Hepatocyte (in vitro differentiated cells): ENCODE measurements at regions not wholly inside any gene's neighbourhood (a gene's known extent, or its start where the extent isn't known, plus 50 kb on each side); places are given as distances from the start of the nearest gene placed in this dataset.

Experiments used
- DNase-seq: peaks from one replicate; pipeline ENCODE4 v3.0.0-alpha.2; 2016; ENCODE audit warnings: low spot score
- H2AFZ ChIP-seq: fragments of 200-600 bp; sonication (generic); 2 replicates; pipeline ENCODE4 v1.6.0; 2016; ENCODE audit warnings: antibody characterized with exemption, mild to moderate bottlenecking
- H3K27ac ChIP-seq: fragments of 200-600 bp; sonication (generic); 2 replicates; pipeline ENCODE4 v1.5.1; 2016; ENCODE audit warnings: mild to moderate bottlenecking
- H3K27me3 ChIP-seq: fragments of 200-600 bp; sonication (generic); 2 replicates; pipeline ENCODE4 v1.6.1; 2016
- H3K36me3 ChIP-seq: fragments of 200-600 bp; sonication (generic); replicated peaks from 2 replicates; pipeline ENCODE4 v1.5.1; 2016; ENCODE audit warnings: low read depth; ENCODE audit not compliant: insufficient read depth
- H3K4me1 ChIP-seq: fragments of 200-600 bp; sonication (generic); 2 replicates; pipeline ENCODE4 v1.5.1; 2016; ENCODE audit warnings: mild to moderate bottlenecking, moderate library complexity; ENCODE audit not compliant: insufficient read depth
- H3K4me2 ChIP-seq: fragments of 200-600 bp; sonication (generic); 2 replicates; pipeline ENCODE4 v1.6.0; 2016
- H3K4me3 ChIP-seq: fragments of 200-600 bp; sonication (generic); 2 replicates; pipeline ENCODE4 v1.5.1; 2016; ENCODE audit warnings: mild to moderate bottlenecking
- H3K79me2 ChIP-seq: fragments of 200-600 bp; sonication (generic); 2 replicates; pipeline ENCODE4 v1.6.0; 2017; ENCODE audit warnings: mild to moderate bottlenecking
- H3K9me2 ChIP-seq: fragments of 200-600 bp; sonication (generic); replicated peaks from 2 replicates; pipeline ENCODE4 v1.6.0; 2017; ENCODE audit warnings: mild to moderate bottlenecking; ENCODE audit not compliant: insufficient read depth
- H3K9me3 ChIP-seq: fragments of 200-600 bp; sonication (generic); 2 replicates; pipeline ENCODE4 v1.5.1; 2016; ENCODE audit warnings: low read depth, mild to moderate bottlenecking
- H4K20me1 ChIP-seq: fragments of 200-600 bp; sonication (generic); 2 replicates; pipeline ENCODE4 v1.6.0; 2016; ENCODE audit warnings: mild to moderate bottlenecking; ENCODE audit not compliant: insufficient read depth, poor library complexity, severe bottlenecking
- EZH2 ChIP-seq: fragments of 200-600 bp; sonication (generic); IDR thresholded peaks from 2 replicates; pipeline ENCODE4 v1.6.1; 2016; ENCODE audit warnings: antibody characterized with exemption, mild to moderate bottlenecking, borderline replicate concordance
- EZH2phosphoT487 ChIP-seq: fragments of 200-600 bp; sonication (generic); IDR thresholded peaks from one replicate; pipeline ENCODE4 v1.6.1; 2018; ENCODE audit warnings: antibody characterized with exemption, mild to moderate bottlenecking, low read depth, moderate library complexity; ENCODE audit not compliant: unreplicated experiment, severe bottlenecking
- WGBS: methylation state at CpG from one replicate; pipeline ENCODE4 v1.1.6; 2016; ENCODE audit warnings: low lambda C conversion rate; ENCODE audit errors: missing lambda C conversion rate; 5-methylcytosine and 5-hydroxymethylcytosine counted together
- TF ChIP-seq, protein P1 (sequence below): fragments of 200-600 bp; sonication (generic); IDR thresholded peaks from 2 replicates; pipeline ENCODE4 v1.5.1; 2016; ENCODE audit warnings: antibody characterized with exemption, mild to moderate bottlenecking; ENCODE audit not compliant: poor library complexity

DNA sequence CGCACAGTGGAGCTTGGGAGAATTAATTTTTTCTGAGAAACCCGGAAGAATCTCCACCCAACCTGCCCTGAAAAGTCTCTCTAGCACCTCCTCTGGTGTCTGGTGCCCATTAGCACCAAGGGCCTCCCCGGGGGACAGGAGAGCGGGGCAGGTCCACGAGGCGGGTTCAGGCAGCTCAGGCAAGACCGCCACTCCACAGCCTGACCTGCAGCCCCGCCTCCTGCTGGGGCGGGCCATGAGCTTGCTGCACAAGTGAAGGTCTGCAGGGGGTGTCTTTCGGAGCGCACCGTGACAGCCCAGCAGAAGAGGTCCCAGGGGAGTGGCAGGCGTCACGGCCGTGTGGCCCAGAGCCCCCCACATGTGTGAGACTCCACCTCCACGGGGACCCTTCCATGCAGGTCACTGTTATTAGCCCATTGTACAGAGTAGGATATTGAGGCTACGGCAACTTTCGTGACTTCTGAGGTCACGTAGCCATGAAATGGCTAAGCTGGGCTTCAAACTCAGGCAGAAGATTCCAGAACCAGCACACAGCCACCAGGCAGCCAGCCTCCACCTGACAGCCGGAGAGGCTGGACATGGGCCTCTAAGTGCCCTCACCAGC lies 63.9 kb upstream of the SLCO4A1 start:
- peaks cover 21% of the 10 kb centered on the region for H3K27me3 ChIP-seq
- no peak overlapping the region for H3K4me2 ChIP-seq
- no peak for DNase-seq
- H4K20me1 ChIP-seq = no peaks in the 10 kb centered on the region
- H3K9me2 ChIP-seq = no peaks in the 10 kb centered on the region
- H3K27ac ChIP-seq = no peak overlapping the region
- TF ChIP-seq EZH2 (no peak), EZH2phosphoT487 (no peak)
- TF ChIP-seq, protein P1, sequence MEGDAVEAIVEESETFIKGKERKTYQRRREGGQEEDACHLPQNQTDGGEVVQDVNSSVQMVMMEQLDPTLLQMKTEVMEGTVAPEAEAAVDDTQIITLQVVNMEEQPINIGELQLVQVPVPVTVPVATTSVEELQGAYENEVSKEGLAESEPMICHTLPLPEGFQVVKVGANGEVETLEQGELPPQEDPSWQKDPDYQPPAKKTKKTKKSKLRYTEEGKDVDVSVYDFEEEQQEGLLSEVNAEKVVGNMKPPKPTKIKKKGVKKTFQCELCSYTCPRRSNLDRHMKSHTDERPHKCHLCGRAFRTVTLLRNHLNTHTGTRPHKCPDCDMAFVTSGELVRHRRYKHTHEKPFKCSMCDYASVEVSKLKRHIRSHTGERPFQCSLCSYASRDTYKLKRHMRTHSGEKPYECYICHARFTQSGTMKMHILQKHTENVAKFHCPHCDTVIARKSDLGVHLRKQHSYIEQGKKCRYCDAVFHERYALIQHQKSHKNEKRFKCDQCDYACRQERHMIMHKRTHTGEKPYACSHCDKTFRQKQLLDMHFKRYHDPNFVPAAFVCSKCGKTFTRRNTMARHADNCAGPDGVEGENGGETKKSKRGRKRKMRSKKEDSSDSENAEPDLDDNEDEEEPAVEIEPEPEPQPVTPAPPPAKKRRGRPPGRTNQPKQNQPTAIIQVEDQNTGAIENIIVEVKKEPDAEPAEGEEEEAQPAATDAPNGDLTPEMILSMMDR = no peak
- H3K79me2 ChIP-seq = no peaks in the 10 kb centered on the region
- WGBS = 71% methylated on average over 20 of the region's 20 CpGs
- H3K4me1 ChIP-seq = no peaks in the 10 kb centered on the region
- no peaks in the 10 kb centered on the region for H3K9me3 ChIP-seq
- no peaks in the 10 kb centered on the region for H3K36me3 ChIP-seq
- no peak overlapping the region for H2AFZ ChIP-seq
- no peak overlapping the region for H3K4me3 ChIP-seq

DNA sequence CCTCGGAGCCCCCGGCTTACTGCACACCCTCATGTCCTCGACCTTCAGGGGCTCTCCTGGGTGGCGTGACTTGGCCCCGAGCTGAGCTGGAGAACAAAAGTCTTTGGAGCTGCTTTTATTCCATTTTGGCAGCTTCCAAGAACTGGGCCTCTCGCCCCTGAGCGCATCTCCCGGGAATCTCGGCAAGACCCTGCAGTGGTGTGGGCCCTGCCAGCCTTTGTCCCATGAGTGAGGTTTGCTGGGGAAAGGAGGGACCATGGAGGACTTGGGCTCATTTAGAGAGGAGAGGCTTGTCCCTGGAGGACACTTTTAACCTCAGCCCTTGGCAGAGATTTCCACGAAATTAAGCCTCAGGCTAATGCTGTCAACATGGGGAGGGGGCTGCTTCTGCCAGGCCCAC lies 62.3 kb upstream of the SLCO4A1 start:
- H3K4me1 ChIP-seq = no peaks in the 10 kb centered on the region
- H3K4me2 ChIP-seq = no peak overlapping the region
- H3K9me2 ChIP-seq = no peaks in the 10 kb centered on the region
- peaks cover 14% of the 10 kb centered on the region for H3K27me3 ChIP-seq
- 64% methylated on average over 10 of the region's 10 CpGs for WGBS
- no peaks in the 10 kb centered on the region for H4K20me1 ChIP-seq
- TF ChIP-seq, protein P1 = no peak
- TF ChIP-seq EZH2 (no peak), EZH2phosphoT487 (no peak)
- H3K4me3 ChIP-seq = no peak overlapping the region
- DNase-seq = no peak
- no peak overlapping the region for H2AFZ ChIP-seq
- no peak overlapping the region for H3K27ac ChIP-seq
- no peaks in the 10 kb centered on the region for H3K9me3 ChIP-seq
- no peaks in the 10 kb centered on the region for H3K36me3 ChIP-seq
- H3K79me2 ChIP-seq = no peaks in the 10 kb centered on the region

DNA sequence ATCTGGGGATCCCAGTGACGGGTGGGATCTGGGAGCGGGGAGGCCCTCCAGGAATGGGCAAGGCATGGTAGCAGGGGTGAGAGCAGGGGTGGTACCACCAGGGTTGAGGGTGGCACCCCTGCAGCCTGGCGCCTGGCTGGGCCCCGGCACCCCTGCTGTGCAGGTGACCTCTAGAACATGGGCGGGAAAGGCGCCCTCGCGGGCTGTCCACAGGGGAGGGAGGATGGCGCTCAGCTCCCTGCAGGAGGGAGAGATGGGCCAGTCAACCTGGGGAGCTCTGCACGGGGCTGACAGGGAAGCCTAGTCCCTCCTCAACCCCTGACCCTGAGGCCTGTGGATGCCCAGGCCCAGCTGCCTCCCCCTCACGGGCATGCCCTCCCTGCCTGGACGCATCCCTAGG lies 61.6 kb upstream of the SLCO4A1 start:
- WGBS = 79% methylated on average over 5 of the region's 12 CpGs
- Histone ChIP-seq H4K20me1 (no peaks in the 10 kb centered on the region), H3K27me3 (peaks cover 14% of the 10 kb centered on the region), H3K4me3 (no peak overlapping the region), H2AFZ (no peak overlapping the region), H3K79me2 (no peaks in the 10 kb centered on the region), H3K4me2 (no peak overlapping the region), H3K9me3 (no peaks in the 10 kb centered on the region), H3K27ac (no peak overlapping the region), H3K36me3 (no peaks in the 10 kb centered on the region), H3K9me2 (no peaks in the 10 kb centered on the region), H3K4me1 (no peaks in the 10 kb centered on the region)
- no peak for DNase-seq
- TF ChIP-seq EZH2 (no peak), EZH2phosphoT487 (no peak)
- TF ChIP-seq, protein P1 = no peak

DNA sequence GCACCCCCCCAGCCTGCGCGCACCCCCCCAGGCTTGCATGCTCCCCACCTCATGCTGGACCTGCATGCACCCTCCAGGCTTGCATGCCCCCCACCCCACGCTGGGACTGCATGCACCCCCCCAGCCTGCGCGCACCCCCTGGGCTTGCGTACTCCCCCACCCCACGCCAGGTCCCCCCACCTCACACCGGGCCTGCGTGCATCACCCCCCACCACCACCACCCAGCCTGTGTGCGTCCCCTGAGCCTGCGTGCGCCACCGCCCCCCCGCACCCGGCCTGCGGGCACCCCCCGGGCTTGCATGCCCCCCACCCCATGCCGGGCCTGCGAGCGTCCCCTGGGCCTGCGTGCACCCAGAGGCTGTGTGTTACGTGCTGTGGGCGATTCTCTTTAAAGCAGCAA lies 61.0 kb upstream of the SLCO4A1 start:
- Histone ChIP-seq H3K27me3 (peaks cover 14% of the 10 kb centered on the region), H3K4me1 (no peaks in the 10 kb centered on the region), H4K20me1 (no peaks in the 10 kb centered on the region), H2AFZ (no peak overlapping the region), H3K9me3 (no peaks in the 10 kb centered on the region), H3K4me3 (no peak overlapping the region), H3K36me3 (no peaks in the 10 kb centered on the region), H3K79me2 (no peaks in the 10 kb centered on the region), H3K27ac (no peak overlapping the region), H3K4me2 (no peak overlapping the region), H3K9me2 (no peaks in the 10 kb centered on the region)
- TF ChIP-seq, protein P1 = no peak
- TF ChIP-seq EZH2 = no peak
- no peak for TF ChIP-seq EZH2phosphoT487
- 85% methylated on average over 6 of the region's 23 CpGs for whole genome bisulfite sequencing
- DNase-seq = no peak
